ENCODE measurements at regions not wholly inside any gene's neighbourhood (a gene's known extent, or its start where the extent isn't known, plus 50 kb on each side); places are given as distances from the start of the nearest gene placed in this dataset.

DNA sequence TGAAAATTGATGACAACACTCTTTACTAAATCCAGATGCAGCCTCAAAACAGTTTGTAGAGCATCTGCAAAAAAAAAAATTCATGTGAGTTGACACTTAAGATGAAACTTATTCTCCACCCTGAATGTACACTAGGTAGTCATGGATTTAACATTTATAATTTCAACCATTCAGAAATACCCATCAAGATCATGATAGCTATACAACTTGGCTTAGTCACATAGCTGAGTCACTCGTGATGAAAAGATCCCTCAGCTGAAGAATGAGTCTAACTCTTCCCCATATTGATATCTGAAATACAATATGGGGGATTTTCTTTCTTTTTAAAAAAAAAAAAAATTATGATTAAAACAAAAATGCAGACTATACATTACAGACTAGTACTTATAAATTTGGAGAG is 104.8 kb upstream of the PLEKHG7 start (continued):
- no peak for TF ChIP-seq DPF2 (IDR thresholded peaks at IDR 0.05)
- TF ChIP-seq NFYA (IDR thresholded peaks at IDR 0.05; ENCODE audit: borderline replicate concordance, low read depth, low read length), result no peak
- TF ChIP-seq TCF7 (IDR thresholded peaks at IDR 0.05; ENCODE audit: borderline replicate concordance), result no peak
- TF ChIP-seq ZZZ3 (IDR thresholded peaks at IDR 0.05; ENCODE audit: control insufficient read depth, insufficient read length, low read depth), result no peak
- TF ChIP-seq, protein P1, sequence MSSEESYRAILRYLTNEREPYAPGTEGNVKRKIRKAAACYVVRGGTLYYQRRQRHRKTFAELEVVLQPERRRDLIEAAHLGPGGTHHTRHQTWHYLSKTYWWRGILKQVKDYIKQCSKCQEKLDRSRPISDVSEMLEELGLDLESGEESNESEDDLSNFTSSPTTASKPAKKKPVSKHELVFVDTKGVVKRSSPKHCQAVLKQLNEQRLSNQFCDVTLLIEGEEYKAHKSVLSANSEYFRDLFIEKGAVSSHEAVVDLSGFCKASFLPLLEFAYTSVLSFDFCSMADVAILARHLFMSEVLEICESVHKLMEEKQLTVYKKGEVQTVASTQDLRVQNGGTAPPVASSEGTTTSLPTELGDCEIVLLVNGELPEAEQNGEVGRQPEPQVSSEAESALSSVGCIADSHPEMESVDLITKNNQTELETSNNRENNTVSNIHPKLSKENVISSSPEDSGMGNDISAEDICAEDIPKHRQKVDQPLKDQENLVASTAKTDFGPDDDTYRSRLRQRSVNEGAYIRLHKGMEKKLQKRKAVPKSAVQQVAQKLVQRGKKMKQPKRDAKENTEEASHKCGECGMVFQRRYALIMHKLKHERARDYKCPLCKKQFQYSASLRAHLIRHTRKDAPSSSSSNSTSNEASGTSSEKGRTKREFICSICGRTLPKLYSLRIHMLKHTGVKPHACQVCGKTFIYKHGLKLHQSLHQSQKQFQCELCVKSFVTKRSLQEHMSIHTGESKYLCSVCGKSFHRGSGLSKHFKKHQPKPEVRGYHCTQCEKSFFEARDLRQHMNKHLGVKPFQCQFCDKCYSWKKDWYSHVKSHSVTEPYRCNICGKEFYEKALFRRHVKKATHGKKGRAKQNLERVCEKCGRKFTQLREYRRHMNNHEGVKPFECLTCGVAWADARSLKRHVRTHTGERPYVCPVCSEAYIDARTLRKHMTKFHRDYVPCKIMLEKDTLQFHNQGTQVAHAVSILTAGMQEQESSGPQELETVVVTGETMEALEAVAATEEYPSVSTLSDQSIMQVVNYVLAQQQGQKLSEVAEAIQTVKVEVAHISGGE (CRISPR knock-in tag; IDR thresholded peaks at IDR 0.05), result no peak
- no peak for TF ChIP-seq ASH2L (IDR thresholded peaks at IDR 0.05; ENCODE audit: borderline replicate concordance, low read depth)
- no peak for TF ChIP-seq BHLHE40 (IDR thresholded peaks at IDR 0.05; ENCODE audit: borderline replicate concordance in 1 of 2, low read depth in 2 of 2, low read length in 1 of 2)
- TF ChIP-seq NFXL1 (IDR thresholded peaks at IDR 0.05; ENCODE audit: borderline replicate concordance), result no peak
- TF ChIP-seq FOXM1 (IDR thresholded peaks at IDR 0.05; ENCODE audit: low read depth, low read length), result no peak

DNA sequence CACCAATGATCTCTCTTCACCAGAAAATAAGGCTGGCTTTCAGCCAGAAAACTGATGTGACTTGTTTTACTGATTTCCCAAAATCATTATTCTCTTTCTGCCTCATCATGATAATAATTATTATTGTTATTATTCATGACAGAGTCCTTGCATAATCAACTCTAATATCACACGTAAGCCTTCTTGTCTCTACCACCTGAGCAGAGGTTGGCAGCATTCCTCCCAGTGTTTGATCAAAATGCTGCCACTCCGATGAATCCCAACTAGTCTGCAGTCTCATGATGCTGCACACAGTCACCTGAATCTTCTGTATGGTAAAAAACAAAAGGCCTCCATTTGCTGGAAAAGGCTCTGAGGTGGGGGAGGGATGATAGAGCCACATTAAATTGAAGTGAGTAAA is 105.7 kb upstream of the PLEKHG7 start:
- CTCF ChIA-PET, result no interaction called here
- Histone ChIP-seq H3K36me3 (ENCODE audit: control insufficient read depth in 2 of 2, insufficient read depth in 2 of 2, low read length in 1 of 2) (no peaks in the 10 kb centered on the region), H3K9me3 (replicated peaks; ENCODE audit: control insufficient read depth, insufficient read depth, low read length) (peaks cover 5% of the 10 kb centered on the region), H3K79me2 (ENCODE audit: control insufficient read depth, insufficient read depth, low read length) (no peaks in the 10 kb centered on the region), H3K4me2 (ENCODE audit: control insufficient read depth, insufficient read depth) (no peak overlapping the region), H2AFZ (ENCODE audit: control insufficient read depth, low read depth, low read length) (no peak overlapping the region), H3K27ac (ENCODE audit: control insufficient read depth, insufficient read depth) (no peak overlapping the region), H3K4me1 (ENCODE audit: control insufficient read depth, insufficient read depth, low read length) (peaks cover 15% of the 10 kb centered on the region), H3K4me3 (no peak overlapping the region), H3K27me3 (replicated peaks in 1 of 2; ENCODE audit: control insufficient read depth in 2 of 2, insufficient read depth in 2 of 2, low read length in 1 of 2) (no peaks in the 10 kb centered on the region), H3K9ac (ENCODE audit: control insufficient read depth, insufficient read depth, low read length) (no peak overlapping the region), H4K20me1 (ENCODE audit: control insufficient read depth, insufficient read depth) (no peaks in the 10 kb centered on the region)
- no peak for DNase-seq (ENCODE audit: low read depth, low spot score)
- intact Hi-C loops (cut with micrococcal nuclease; ENCODE audit: unreplicated experiment) (no loop called here), in situ Hi-C loops (cut with MboI) (no loop called here)
- RAD21 ChIA-PET (ENCODE audit: unreplicated experiment), result no interaction called here
- no peak for FAIRE-seq
- no TSS peak for BruUV-seq (replicated peaks)
- ATAC-seq, result no peak
- WGBS (ENCODE audit: insufficient coverage, insufficient replicate concordance, low lambda C conversion rate, missing lambda C conversion rate), result 77% methylated on average over 2 of the region's 2 CpGs
- POLR2A ChIA-PET, result no interaction called here
- SMC1A ChIA-PET (ENCODE audit: uncharacterized antibody, unreplicated experiment), result interaction anchor here (1.8 to 2.1 kb wide), 2 partner anchors 10 to 22 kb away, joined by 6 read pairs; no protein-coding TSS in a partner anchor
- no peak for TF ChIP-seq TAF1 (IDR thresholded peaks at IDR 0.05; ENCODE audit: borderline replicate concordance, low read depth, low read length)
- TF ChIP-seq, protein P2, sequence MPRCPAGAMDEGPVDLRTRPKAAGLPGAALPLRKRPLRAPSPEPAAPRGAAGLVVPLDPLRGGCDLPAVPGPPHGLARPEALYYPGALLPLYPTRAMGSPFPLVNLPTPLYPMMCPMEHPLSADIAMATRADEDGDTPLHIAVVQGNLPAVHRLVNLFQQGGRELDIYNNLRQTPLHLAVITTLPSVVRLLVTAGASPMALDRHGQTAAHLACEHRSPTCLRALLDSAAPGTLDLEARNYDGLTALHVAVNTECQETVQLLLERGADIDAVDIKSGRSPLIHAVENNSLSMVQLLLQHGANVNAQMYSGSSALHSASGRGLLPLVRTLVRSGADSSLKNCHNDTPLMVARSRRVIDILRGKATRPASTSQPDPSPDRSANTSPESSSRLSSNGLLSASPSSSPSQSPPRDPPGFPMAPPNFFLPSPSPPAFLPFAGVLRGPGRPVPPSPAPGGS (IDR thresholded peaks at IDR 0.05; ENCODE audit: borderline replicate concordance, insufficient read depth, low read depth, low read length, poor library complexity, severe bottlenecking), result no peak
- no peak for TF ChIP-seq NRF1 (conservative IDR thresholded peaks at IDR 0.05; ENCODE audit: low read depth, low read length)
- no peak for TF ChIP-seq NR2C2 (IDR thresholded peaks at IDR 0.05; ENCODE audit: borderline replicate concordance, control insufficient read depth, insufficient read length, low read depth)
- TF ChIP-seq, protein P3, sequence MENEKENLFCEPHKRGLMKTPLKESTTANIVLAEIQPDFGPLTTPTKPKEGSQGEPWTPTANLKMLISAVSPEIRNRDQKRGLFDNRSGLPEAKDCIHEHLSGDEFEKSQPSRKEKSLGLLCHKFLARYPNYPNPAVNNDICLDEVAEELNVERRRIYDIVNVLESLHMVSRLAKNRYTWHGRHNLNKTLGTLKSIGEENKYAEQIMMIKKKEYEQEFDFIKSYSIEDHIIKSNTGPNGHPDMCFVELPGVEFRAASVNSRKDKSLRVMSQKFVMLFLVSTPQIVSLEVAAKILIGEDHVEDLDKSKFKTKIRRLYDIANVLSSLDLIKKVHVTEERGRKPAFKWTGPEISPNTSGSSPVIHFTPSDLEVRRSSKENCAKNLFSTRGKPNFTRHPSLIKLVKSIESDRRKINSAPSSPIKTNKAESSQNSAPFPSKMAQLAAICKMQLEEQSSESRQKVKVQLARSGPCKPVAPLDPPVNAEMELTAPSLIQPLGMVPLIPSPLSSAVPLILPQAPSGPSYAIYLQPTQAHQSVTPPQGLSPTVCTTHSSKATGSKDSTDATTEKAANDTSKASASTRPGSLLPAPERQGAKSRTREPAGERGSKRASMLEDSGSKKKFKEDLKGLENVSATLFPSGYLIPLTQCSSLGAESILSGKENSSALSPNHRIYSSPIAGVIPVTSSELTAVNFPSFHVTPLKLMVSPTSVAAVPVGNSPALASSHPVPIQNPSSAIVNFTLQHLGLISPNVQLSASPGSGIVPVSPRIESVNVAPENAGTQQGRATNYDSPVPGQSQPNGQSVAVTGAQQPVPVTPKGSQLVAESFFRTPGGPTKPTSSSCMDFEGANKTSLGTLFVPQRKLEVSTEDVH (IDR thresholded peaks at IDR 0.05; ENCODE audit: low read depth, partially characterized antibody), result no peak
- TF ChIP-seq, protein P4, sequence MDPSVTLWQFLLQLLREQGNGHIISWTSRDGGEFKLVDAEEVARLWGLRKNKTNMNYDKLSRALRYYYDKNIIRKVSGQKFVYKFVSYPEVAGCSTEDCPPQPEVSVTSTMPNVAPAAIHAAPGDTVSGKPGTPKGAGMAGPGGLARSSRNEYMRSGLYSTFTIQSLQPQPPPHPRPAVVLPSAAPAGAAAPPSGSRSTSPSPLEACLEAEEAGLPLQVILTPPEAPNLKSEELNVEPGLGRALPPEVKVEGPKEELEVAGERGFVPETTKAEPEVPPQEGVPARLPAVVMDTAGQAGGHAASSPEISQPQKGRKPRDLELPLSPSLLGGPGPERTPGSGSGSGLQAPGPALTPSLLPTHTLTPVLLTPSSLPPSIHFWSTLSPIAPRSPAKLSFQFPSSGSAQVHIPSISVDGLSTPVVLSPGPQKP (IDR thresholded peaks at IDR 0.05; ENCODE audit: low read depth, low read length), result no peak

All from GM12878 (cell line).